Esophagus (tissue), 2 donors: ENCODE measurements at regions not wholly inside any gene's neighbourhood (a gene's known extent, or its start where the extent isn't known, plus 50 kb on each side); places are given as distances from the start of the nearest gene placed in this dataset.

Source experiments
- H3K27ac ChIP-seq, 2 donors: one replicate each; pipeline ENCODE4 v1.5.1; 2013; ENCODE audit warnings: low read depth in 2 of 2, mild to moderate bottlenecking in 2 of 2, inconsistent platforms in 1 of 2, low read length in 1 of 2, moderate library complexity in 1 of 2
- H3K27me3 ChIP-seq, 2 donors: one replicate each; pipeline ENCODE4 v1.6.1; 2013; ENCODE audit warnings: low read length in 2 of 2, control low read depth in 1 of 2, mild to moderate bottlenecking in 1 of 2; ENCODE audit not compliant: insufficient read depth in 2 of 2, control insufficient read depth in 1 of 2
- H3K36me3 ChIP-seq, 2 donors: one replicate each; pipeline ENCODE4 v1.6.1; 2013; ENCODE audit warnings: low read length in 1 of 2; ENCODE audit not compliant: control insufficient read depth in 2 of 2, insufficient read depth in 2 of 2
- H3K4me1 ChIP-seq, 2 donors: one replicate each; pipeline ENCODE4 v1.6.1; 2013; ENCODE audit warnings: low read length in 1 of 2; ENCODE audit not compliant: control insufficient read depth in 2 of 2, insufficient read depth in 2 of 2
- H3K4me3 ChIP-seq, 2 donors: one replicate each; pipeline ENCODE4 v1.5.1; 2013; ENCODE audit warnings: low read length in 2 of 2, mild to moderate bottlenecking in 2 of 2, low read depth in 1 of 2, moderate library complexity in 1 of 2
- H3K9me3 ChIP-seq, 2 donors: one replicate each; pipeline ENCODE4 v1.6.1; 2013; ENCODE audit warnings: mild to moderate bottlenecking in 2 of 2, low read depth in 1 of 2, low read length in 1 of 2, moderate library complexity in 1 of 2; ENCODE audit not compliant: control insufficient read depth in 2 of 2, insufficient read depth in 1 of 2
- WGBS, 2 donors: extraction: QIAGEN DNeasy Blood & Tissue Kit; methylation state at CpG; one replicate each; pipeline ENCODE4 v1.1.7; 2013; 5-methylcytosine and 5-hydroxymethylcytosine counted together
- donor health status: healthy with polysubstance abuse.
- donor health status: Bipolar disorder and iron deficiency.

DNA sequence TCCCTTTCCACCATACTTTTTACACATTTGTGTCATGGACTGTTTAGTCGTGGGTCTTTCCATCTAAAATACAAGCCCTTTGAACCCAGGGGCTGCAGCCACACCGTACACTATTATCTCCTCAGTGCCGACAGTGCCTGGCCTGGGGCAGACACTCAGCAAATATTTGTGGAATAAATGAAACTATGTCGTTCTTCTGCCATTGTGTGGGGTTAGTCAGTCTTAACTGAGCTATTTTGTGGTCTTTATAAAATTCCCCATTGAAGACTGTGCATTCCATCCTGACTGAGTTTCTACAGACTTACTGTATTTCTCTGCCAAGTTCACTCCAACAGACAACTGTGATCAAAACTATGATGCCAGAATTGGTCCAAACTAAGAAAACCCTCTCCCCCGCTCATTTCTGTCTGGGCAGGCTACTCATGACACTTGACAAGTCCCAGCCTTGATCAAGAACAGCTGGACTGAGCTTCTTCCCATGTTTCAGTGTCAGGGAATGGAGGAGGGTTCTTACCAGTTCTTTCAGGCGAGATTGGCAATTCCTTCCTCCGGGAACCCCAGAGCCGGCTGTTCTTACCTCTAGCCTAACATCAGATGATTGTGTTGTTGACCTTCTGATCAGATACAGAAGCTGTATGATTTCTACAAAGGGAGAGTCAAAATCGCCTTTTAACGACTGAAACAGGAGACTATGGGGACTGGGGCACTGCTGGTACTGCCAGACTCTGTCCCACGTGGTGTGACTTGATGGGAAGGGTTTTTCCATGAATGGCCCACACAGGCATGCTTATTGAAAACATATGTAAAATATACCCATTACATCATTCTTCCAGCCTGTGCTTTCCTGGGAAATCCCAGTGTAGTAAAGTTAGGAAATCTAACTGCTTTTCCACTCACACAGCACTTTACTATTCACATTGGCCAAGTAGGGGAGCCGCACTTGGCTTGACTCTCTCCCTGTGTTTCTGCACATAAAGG is 77.4 kb upstream of the NPAS2 start:
- H3K4me1 ChIP-seq = peaks cover 2 to 4% of the 10 kb centered on the region in 2 donors
- peak overlapping the region; percentile 42 to 53 for H3K27ac ChIP-seq
- 36 to 50% methylated on average over 12 of the region's 12 CpGs for WGBS, 2 donors
- no peaks in the 10 kb centered on the region for H3K9me3 ChIP-seq
- no peak overlapping the region for H3K4me3 ChIP-seq
- no peaks in the 10 kb centered on the region for H3K27me3 ChIP-seq
- no peaks in the 10 kb centered on the region for H3K36me3 ChIP-seq

DNA sequence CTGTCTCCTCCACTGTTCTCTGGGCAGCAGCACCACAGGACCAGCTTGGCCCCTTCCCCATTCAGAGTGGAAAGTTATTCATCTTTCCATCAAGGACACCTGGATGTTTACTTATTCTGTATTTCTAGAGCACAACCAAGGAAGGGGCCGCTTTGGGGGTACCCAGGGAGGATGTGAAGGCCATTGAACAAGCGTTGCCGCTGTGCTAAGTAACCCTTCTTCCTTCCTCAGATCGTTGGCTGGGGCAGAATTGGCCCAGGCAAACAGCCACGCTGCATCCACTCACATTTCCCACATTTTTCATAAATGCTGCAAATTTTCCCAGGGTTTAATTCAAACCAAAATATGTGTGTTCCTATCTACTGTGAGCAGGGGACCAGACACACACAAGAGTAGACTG is 76.2 kb upstream of the NPAS2 start:
- Histone ChIP-seq H3K36me3 (no peaks in the 10 kb centered on the region), H3K27ac (no peak overlapping the region), H3K27me3 (no peaks in the 10 kb centered on the region), H3K4me1 (peaks cover 2 to 4% of the 10 kb centered on the region in 2 donors), H3K4me3 (no peak overlapping the region), H3K9me3 (no peaks in the 10 kb centered on the region)
- WGBS, 2 donors = 69 to 72% methylated on average over 5 of the region's 5 CpGs

DNA sequence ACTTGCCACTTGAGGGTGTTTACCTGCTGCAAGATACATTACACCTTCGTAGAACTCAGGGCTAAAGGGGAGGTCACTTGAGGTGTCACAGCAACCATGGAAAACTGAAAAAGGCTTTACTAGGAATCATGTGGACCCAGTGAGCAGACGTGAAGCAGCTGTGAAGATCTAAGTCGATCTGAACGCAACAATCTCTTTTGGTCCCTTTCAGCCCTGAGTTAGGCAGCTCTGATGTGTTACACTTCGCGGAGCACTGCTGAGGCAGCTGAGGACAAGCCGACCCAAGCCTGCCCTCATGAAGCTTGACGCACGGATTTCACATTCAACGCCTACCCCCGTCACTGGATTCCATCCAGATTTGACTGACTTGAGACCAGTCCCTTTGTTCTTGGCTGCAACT is 75.8 kb upstream of the NPAS2 start:
- no peaks in the 10 kb centered on the region for H3K27me3 ChIP-seq
- 86 to 87% methylated on average over 11 of the region's 11 CpGs for WGBS, 2 donors
- H3K27ac ChIP-seq = no peak overlapping the region
- H3K36me3 ChIP-seq = no peaks in the 10 kb centered on the region
- H3K4me3 ChIP-seq = no peak overlapping the region
- H3K9me3 ChIP-seq = no peaks in the 10 kb centered on the region
- H3K4me1 ChIP-seq = peaks cover 2 to 4% of the 10 kb centered on the region in 2 donors

DNA sequence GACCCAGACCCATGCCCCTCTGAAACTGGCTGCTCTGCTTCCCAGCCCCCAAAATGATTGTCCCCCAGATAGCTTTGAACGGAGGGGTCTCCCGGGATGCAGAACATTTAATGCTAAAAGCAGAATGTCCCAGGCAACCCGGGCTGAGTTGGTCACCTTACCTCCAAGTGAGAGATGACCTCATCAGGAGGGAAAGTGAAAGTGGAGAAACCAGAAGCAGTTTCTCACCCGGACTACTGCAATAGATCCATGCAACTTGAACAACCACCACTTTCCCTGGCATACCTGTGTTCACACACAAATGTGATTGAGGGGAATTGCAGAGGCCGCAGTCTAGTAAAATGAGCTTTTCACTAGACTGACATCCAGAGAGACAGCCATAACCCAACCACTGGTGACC is 75.3 kb upstream of the NPAS2 start:
- Histone ChIP-seq H3K27me3 (no peaks in the 10 kb centered on the region), H3K4me3 (no peak overlapping the region), H3K27ac (no peak overlapping the region), H3K9me3 (no peaks in the 10 kb centered on the region), H3K4me1 (peaks cover 2 to 4% of the 10 kb centered on the region in 2 donors), H3K36me3 (no peaks in the 10 kb centered on the region)
- WGBS, 2 donors = 70 to 80% methylated on average over 5 of the region's 5 CpGs

DNA sequence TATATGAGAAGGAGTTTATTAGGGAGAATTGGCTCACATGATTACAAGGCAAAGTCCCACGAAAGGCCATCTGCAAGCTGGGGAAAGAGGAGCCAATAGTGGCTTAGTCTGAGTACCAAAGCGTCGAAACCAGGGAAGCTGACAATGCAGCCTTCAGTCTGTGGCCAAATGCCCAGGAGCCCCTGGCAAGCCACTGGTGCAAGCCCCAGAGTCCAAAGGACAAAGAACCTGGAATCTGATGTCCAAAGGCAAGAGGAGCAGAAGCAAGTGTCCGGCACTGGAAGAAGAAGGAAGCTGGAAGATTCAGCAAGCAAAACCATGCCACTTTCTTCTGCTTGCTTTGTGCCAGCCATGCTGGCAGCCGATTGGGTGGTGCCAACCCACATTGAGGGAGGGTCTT is 74.3 kb upstream of the NPAS2 start:
- no peaks in the 10 kb centered on the region for H3K36me3 ChIP-seq
- no peaks in the 10 kb centered on the region for H3K9me3 ChIP-seq
- H3K4me3 ChIP-seq = no peak overlapping the region

DNA sequence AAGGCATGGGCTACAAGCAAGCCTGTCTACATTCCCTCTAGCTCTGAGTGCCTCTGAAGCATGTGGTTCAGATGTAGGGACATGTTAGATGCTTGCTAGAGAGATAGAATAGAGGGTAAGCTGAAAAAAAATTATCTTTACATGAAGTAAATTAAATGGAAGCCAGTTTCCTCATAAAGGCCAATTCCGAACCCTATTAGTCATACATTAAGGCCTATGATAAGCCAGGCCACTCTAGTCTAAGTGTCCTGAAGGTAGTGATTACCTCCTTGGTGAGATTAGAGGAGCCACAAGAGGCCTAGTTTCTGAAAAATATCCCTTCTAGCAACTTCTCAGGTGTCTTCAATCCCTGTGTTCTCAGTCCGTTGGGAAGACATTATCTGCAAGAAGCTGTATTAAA is 72.4 kb upstream of the NPAS2 start:
- 83 to 90% methylated on average over 2 of the region's 2 CpGs for WGBS, 2 donors
- H3K4me1 ChIP-seq = peaks cover 2 to 4% of the 10 kb centered on the region in 2 donors
- no peaks in the 10 kb centered on the region for H3K9me3 ChIP-seq
- H3K27ac ChIP-seq = no peak overlapping the region
- H3K27me3 ChIP-seq = no peaks in the 10 kb centered on the region
- no peaks in the 10 kb centered on the region for H3K36me3 ChIP-seq
- no peak overlapping the region for H3K4me3 ChIP-seq

More for the DNA sequence above, 74.3 kb upstream of the NPAS2 start:
- Histone ChIP-seq H3K27ac (no peak overlapping the region), H3K4me1 (peaks cover 2 to 4% of the 10 kb centered on the region in 2 donors), H3K27me3 (no peaks in the 10 kb centered on the region)
- WGBS, 2 donors = 84 to 85% methylated on average over 5 of the region's 5 CpGs

DNA sequence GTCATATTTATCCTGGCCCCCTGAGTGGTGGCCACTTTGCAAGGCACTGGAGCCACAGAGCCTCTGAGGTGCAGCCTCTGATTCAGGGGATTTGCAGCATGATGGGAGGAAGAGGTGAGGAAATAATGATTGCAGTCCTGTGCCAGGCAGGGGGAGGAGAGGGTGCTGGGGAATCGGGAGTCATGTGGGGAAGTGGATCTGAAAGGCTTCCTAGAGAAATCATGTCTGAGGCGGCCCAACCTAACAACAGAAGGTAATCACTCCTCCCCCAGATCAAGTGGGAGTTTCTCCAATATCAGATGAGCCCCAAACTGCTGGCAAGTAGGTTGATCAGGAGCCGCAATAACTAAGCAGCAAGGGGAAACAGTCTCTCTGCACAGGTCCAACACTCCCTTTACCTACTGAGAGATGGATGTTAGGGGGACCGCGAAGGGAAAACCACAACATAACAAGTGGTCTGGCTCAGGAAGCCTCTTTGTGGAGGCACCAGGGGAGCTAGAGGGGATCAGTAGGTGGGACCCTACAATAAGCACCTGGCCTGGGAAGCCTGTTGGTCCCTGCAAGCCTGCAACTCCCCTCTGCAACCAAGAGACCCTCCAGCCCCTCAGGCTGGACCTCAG is 71.8 kb upstream of the NPAS2 start:
- Histone ChIP-seq H3K9me3 (no peaks in the 10 kb centered on the region), H3K4me3 (no peak overlapping the region), H3K36me3 (no peaks in the 10 kb centered on the region), H3K27ac (no peak overlapping the region), H3K4me1 (peaks cover 2 to 4% of the 10 kb centered on the region in 2 donors), H3K27me3 (no peaks in the 10 kb centered on the region)
- WGBS, 2 donors = 81 to 88% methylated on average over 5 of the region's 5 CpGs

DNA sequence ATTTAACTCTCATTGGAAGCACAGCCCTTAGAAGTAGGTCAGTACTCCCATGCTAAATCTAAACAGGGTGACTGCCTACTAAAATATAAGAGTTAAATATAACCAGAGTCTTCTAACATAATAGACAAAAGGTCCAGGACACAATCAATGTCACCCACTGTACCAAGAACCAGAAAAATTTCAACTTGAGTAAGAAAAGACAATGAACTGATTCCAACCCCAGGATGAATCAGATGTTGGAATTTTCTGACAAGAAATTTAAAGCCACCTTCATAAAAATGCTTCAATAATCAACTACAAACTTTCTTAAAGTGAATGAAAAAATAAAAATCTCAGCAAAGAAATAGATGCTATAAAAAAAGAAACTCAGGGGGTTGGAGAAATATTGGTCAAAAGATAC is 71.3 kb upstream of the NPAS2 start:
- no peaks in the 10 kb centered on the region for H3K27me3 ChIP-seq
- peaks cover 2 to 4% of the 10 kb centered on the region in 2 donors for H3K4me1 ChIP-seq
- H3K36me3 ChIP-seq = no peaks in the 10 kb centered on the region
- H3K4me3 ChIP-seq = no peak overlapping the region
- no peak overlapping the region for H3K27ac ChIP-seq
- no peaks in the 10 kb centered on the region for H3K9me3 ChIP-seq

DNA sequence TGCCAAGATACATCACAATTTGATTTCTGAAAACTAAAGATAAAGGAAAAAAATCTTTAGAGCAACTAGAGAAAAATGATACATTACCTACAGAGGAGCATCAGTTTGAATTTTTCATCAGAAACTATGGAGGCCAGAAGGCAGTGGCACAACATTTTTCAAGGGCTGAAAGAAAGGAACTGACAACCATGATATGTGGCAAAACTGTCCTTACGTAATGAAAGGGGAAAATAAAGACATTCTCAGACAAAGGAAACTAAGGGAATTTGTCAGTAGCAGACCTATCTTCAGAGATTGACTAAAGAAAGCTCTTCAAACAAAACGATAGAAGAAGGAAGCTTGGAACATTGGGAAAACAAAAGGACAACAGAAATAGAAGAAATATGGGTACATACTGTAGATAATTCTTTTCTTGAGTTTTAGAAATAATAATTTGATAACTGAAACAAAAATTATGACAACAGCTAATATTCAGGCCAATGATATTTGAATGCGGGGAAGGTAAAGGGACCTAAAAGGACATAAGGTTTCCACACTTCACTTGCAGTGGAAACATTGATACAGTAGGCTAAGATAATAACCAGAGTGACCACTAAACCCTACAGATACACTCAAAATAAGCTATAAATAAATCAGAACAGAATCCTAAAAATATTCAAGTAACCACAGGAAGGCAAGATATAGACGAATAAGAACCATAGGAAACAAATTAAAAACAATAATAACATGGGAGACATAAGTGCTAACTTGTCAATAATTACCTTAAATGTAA is 70.0 kb upstream of the NPAS2 start:
- Histone ChIP-seq H3K36me3 (no peaks in the 10 kb centered on the region), H3K4me1 (no peaks in the 10 kb centered on the region), H3K27me3 (no peaks in the 10 kb centered on the region), H3K27ac (no peak overlapping the region), H3K4me3 (no peak overlapping the region), H3K9me3 (no peaks in the 10 kb centered on the region)
- 84 to 91% methylated on average over 4 of the region's 4 CpGs for WGBS, 2 donors
